Adrenal gland (tissue), 9 donors: ENCODE measurements at regions not wholly inside any gene's neighbourhood (a gene's known extent, or its start where the extent isn't known, plus 50 kb on each side); places are given as distances from the start of the nearest gene placed in this dataset.

ENCODE experiments used
- DNase-seq, 7 donors: peaks; one replicate each; pipeline ENCODE4 v3.0.0-alpha.2; 2019 to 2020
- H3K27ac ChIP-seq, 5 donors: fragments of 200-600 bp; sonication (generic) in 4 of 5; 1 replicate in 3 of 5; 2 replicates in 2 of 5; pipeline versions ENCODE4 v1.5.1 to v1.8.0; 2016 to 2020; ENCODE audit warnings: mild to moderate bottlenecking in 1 of 5
- H3K27me3 ChIP-seq: fragments of 200-600 bp; 2 replicates; pipeline ENCODE4 v1.8.0; 2021
- H3K36me3 ChIP-seq, 2 donors: fragments of 200-600 bp; replicated peaks in 1 of 2; 1 replicate in 1 of 2; 2 replicates in 1 of 2; pipeline versions ENCODE4 v1.5.1 to v1.8.0; 2018 to 2022
- H3K4me1 ChIP-seq, 2 donors: fragments of 200-600 bp; replicated peaks in 1 of 2; 1 replicate in 1 of 2; 2 replicates in 1 of 2; pipeline versions ENCODE4 v1.5.1 to v1.8.0; 2018 to 2021
- H3K4me3 ChIP-seq, 4 donors: fragments of 200-600 bp; sonication (generic) in 3 of 4; one replicate each; pipeline ENCODE4 v1.5.1; 2016 to 2018
- H3K9me3 ChIP-seq, 3 donors: fragments of 200-600 bp; sonication (generic) in 1 of 3; replicated peaks in 1 of 3; 1 replicate in 2 of 3; 2 replicates in 1 of 3; pipeline versions ENCODE4 v1.5.1 to v1.8.0; 2016 to 2021
- POLR2A ChIP-seq, 2 donors: fragments of 450-650 bp; IDR thresholded peaks; one replicate each; pipeline ENCODE4 v1.6.1; 2017; ENCODE audit warnings: antibody characterized with exemption in 2 of 2, mild to moderate bottlenecking in 2 of 2, moderate library complexity in 1 of 2
- WGBS, 4 donors: extraction: QIAGEN DNeasy Blood & Tissue Kit in 2 of 4; methylation state at CpG; one replicate each; pipeline versions ENCODE4 v1.1.5 to v1.1.7; 2013 to 2017; 5-methylcytosine and 5-hydroxymethylcytosine counted together
- intact Hi-C, 2 donors: fragments of 100-400 bp; cut with DNase I; formaldehyde crosslinking; loops; one replicate each; pipeline versions ENCODE4 v1.14.1 to v1.15.0; 2022 to 2023
- TF ChIP-seq, protein P1 (sequence below), 6 experiments: fragments of 450-650 bp in 4 of 6; fragments of 200-600 bp in 2 of 6; sonication (generic) in 1 of 6; IDR thresholded peaks; 1 replicate in 5 of 6; 2 replicates in 1 of 6; pipeline versions ENCODE4 v1.5.1 to v1.8.0; 2016 to 2021; ENCODE audit warnings: antibody characterized with exemption in 6 of 6, mild to moderate bottlenecking in 2 of 6, moderate library complexity in 1 of 6
- donor health status: healthy with polysubstance abuse.
- donor health status: Bipolar disorder and iron deficiency.
- donor health status: DM: yes; HTN: yes; CAD: no.
- donor health status: DM: no; HTN: no; CAD: no.
- donor health status: DM: no; HTN: no; CAD: no.

DNA sequence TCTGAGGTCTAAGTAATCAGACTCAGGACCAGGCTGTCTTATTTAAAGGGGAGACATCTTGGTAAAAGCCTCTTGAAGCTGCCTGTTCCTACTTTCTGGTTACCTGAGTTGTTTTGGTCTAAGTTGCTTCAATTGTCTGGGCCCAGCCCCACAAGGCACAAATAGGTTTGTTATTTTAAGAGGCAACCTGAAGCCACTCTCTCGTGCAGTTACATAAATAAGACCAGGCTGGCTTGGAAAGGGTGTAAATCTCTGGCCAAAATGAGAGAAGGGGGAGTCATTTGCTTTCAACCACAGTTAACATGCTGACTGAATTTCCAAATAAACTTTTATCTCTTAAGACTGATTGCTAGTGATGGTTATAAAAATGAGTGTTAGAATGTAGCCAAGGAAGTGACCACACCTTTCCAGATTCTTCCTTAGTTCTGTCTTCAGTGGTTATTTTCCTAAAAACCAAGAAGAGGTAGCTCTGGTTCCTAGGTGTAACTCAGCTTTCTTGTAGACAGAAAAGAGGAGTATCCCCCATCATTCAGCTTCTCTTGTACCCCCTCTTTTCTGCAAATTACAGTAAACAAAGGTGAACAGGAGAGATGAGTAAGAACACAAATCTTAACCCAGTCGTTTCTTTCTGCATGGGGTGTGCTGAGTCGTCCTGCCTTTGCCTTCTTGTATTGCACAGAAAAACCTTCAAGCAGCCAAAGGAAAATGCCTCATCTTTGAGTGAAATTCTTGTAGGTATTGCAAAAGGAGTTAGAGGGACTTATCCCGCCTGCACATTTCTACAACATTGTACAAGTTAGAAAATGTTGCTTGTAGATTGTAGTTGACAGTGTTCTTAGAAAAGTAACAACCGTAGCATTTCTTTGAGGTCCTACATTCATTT, 161.5 kb upstream of the NT5C1B start:
- Histone ChIP-seq H3K36me3 (no peaks in the 10 kb centered on the region), H3K27me3 (no peaks in the 10 kb centered on the region), H3K27ac (no peak overlapping the region), H3K9me3 (no peaks in the 10 kb centered on the region), H3K4me1 (no peaks in the 10 kb centered on the region), H3K4me3 (no peak overlapping the region)
- DNase-seq, result no peak
- WGBS, 4 donors, result 60 to 80% (median 64%) methylated on average over 5 of the region's 5 CpGs
- intact Hi-C loops, result loop anchor here in 1 of 2 donors (2.0 to 10.0 kb wide), 2 partner anchors 612 to 1114 kb away; no protein-coding TSS in a partner anchor
- TF ChIP-seq, protein P1, sequence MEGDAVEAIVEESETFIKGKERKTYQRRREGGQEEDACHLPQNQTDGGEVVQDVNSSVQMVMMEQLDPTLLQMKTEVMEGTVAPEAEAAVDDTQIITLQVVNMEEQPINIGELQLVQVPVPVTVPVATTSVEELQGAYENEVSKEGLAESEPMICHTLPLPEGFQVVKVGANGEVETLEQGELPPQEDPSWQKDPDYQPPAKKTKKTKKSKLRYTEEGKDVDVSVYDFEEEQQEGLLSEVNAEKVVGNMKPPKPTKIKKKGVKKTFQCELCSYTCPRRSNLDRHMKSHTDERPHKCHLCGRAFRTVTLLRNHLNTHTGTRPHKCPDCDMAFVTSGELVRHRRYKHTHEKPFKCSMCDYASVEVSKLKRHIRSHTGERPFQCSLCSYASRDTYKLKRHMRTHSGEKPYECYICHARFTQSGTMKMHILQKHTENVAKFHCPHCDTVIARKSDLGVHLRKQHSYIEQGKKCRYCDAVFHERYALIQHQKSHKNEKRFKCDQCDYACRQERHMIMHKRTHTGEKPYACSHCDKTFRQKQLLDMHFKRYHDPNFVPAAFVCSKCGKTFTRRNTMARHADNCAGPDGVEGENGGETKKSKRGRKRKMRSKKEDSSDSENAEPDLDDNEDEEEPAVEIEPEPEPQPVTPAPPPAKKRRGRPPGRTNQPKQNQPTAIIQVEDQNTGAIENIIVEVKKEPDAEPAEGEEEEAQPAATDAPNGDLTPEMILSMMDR (IDR thresholded peaks at IDR 0.05), result no peak
- TF ChIP-seq POLR2A (IDR thresholded peaks at IDR 0.05), result no peak

DNA sequence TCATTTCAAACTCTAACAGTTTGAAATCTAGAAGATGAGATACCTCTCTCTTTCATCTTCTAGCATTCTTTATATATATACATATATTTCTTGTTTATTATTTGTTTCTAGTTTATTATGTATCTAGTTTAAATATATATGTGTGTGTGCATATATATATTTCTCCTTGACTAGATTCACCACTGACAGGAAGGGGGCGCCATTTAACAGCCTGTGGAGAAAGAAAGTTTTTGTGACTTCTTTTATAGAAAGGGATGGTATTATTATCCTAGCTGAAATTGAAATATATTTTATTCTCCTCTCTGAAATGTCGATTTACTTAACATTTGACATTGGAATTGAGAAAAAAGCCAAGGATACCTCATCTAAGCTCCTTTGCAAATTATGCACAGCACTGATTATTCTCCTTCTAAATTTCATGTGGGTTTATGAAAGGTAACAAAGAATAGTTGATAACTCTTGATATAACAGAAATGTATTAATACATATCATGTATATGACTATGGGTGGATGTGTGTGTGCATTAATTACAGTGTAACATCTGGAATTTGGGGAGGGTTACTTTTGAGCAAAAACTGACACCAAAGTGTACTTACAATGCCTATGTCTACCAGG, 160.7 kb upstream of the NT5C1B start:
- H3K27ac ChIP-seq, result no peak overlapping the region
- H3K4me1 ChIP-seq, result no peaks in the 10 kb centered on the region
- no peaks in the 10 kb centered on the region for H3K36me3 ChIP-seq
- no peak overlapping the region for H3K4me3 ChIP-seq
- WGBS, 4 donors, result 0 to 4% (median 1%) methylated on average over 2 of the region's 2 CpGs
- DNase-seq, result peak; percentile 42 to 76 (median 63)
- H3K27me3 ChIP-seq, result no peaks in the 10 kb centered on the region
- intact Hi-C loops, result loop anchor here (2.0 to 10.0 kb wide), 4 partner anchors 225 to 1115 kb away; no protein-coding TSS in a partner anchor
- TF ChIP-seq, protein P1 (IDR thresholded peaks at IDR 0.05), result peak; percentile 71 to 90 (median 85)
- no peak for TF ChIP-seq POLR2A (IDR thresholded peaks at IDR 0.05)
- no peaks in the 10 kb centered on the region for H3K9me3 ChIP-seq

DNA sequence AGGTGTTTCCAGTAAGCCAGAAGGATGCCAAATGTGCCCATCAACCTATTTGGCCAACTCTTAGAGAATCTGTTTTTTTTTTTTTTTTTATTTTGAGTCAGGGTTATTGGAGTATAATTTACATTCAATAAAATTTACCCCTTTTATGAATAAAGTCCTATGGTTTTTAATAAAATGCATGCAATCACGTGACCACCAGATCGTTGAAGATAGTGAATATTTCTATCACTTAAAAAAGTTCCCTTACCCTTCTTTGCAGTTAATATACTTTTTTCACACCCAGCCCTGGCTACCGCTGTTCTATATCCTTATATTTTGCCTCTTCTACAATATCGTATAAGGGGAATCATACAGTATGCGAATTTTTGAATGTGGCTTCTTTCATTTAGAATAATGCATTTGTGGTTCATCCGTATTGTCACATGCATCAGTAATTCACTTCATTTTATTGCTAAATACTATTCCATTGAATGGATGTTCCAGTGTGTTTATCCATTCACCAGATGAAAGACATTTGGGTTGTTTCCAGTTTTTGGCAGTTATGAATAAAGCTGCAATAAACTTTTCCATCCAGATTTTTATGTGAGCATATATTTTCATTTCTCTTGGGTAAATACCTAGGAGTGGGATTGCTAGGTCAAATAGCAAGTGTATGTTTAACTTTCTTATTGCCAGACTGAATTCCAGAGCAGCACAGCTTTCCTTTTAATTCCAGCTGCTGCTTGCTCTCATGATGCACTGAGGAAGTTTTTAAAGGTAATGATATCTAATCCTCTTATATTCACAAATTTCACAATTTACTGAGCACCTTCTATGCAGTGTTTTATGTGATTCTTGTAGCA, 156.3 kb upstream of the NT5C1B start:
- Histone ChIP-seq H3K27me3 (no peaks in the 10 kb centered on the region), H3K4me1 (no peaks in the 10 kb centered on the region), H3K36me3 (no peaks in the 10 kb centered on the region), H3K9me3 (no peaks in the 10 kb centered on the region), H3K4me3 (no peak overlapping the region), H3K27ac (no peak overlapping the region)
- intact Hi-C loops, result loop anchor here (5.0 to 10.0 kb wide), 2 partner anchors 221 to 223 kb away; no protein-coding TSS in a partner anchor
- TF ChIP-seq POLR2A (IDR thresholded peaks at IDR 0.05), result no peak
- no peak for DNase-seq
- 86 to 90% (median 89%) methylated on average over 6 of the region's 6 CpGs for WGBS, 4 donors

DNA sequence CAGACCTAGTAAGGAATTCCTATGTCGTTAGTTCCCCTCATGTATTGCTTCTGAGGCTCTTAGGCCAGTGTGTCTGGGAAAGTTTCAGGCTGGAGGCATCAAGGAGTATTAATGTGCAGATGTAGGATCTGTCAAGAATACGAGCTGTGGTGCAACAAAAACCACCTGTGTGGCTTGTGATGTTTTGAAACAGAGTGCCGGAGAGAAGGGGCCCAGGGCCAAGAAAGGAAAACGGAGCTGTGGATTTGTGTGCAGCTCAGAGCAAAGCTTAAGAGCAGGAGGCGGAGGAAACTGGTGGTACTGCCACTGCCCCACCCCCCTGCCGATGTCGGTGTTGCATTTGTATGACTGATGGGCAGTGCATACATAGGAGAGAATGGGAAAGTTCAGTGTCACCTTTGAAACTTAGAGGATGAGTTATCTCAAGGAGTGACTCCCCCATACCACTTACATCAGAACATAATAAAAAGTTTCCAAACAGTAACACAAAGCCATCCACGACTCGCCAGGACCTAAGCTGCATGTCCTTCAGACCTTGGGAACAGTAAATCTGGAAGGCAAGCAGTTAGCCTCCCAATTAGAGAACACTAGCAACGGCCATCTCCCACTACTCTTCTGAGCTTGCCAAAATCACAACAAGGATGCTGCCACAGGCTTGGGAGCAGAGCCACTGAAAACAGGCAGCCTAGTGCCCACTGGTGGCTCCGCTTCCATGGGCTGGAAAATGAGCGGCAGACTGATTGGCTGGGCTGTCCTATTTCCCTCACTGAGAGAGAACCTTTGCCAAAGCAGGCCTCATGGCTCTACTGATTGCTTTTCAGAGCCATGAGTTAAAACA, 152.7 kb upstream of the NT5C1B start:
- TF ChIP-seq, protein P1 (IDR thresholded peaks at IDR 0.05), result no peak
- no peak for TF ChIP-seq POLR2A (IDR thresholded peaks at IDR 0.05)

More for the DNA sequence above, 152.7 kb upstream of the NT5C1B start:
- Histone ChIP-seq H3K9me3 (no peaks in the 10 kb centered on the region), H3K27ac (no peak overlapping the region), H3K4me1 (no peaks in the 10 kb centered on the region), H3K4me3 (no peak overlapping the region), H3K36me3 (no peaks in the 10 kb centered on the region), H3K27me3 (no peaks in the 10 kb centered on the region)
- 76 to 80% (median 80%) methylated on average over 12 of the region's 12 CpGs for WGBS, 4 donors
- DNase-seq, result no peak
- intact Hi-C loops, result loop anchor here in 1 of 2 donors (10.0 kb wide), 1 partner anchor 217 kb away; no protein-coding TSS in a partner anchor
